GM12891 (cell line): ENCODE measurements at regions not wholly inside any gene's neighbourhood (a gene's known extent, or its start where the extent isn't known, plus 50 kb on each side); places are given as distances from the start of the nearest gene placed in this dataset.
"Not testable (repeated sequence)": the region's sequence is repeated elsewhere in the genome, so short reads cannot be mapped to it uniquely, and the experiment has no call there.

ENCODE experiments used
- DNase-seq: peaks from one replicate; pipeline ENCODE4 v3.0.0; 2011; ENCODE audit warnings: low spot score; ENCODE audit not compliant: insufficient read length
- FAIRE-seq: peaks from 2 replicates; lab custom pipeline; 2011; peaks lifted over from hg19 to GRCh38; lab: Jason Lieb, UNC
- PAX5 ChIP-seq: IDR thresholded peaks from 2 replicates; pipeline ENCODE4 v1.6.1; 2011; ENCODE audit warnings: low read length, moderate library complexity, mild to moderate bottlenecking; ENCODE audit not compliant: insufficient read depth, severe bottlenecking
- POLR2A ChIP-seq: IDR thresholded peaks from 2 replicates; pipeline ENCODE4 v1.6.1; 2011; ENCODE audit warnings: low read depth, low read length, control low read depth
- POLR2AphosphoS5 ChIP-seq: IDR thresholded peaks from 2 replicates; pipeline ENCODE4 v1.6.1; 2011; ENCODE audit warnings: low read depth, low read length, control low read depth
- POU2F2 ChIP-seq: IDR thresholded peaks from 2 replicates; pipeline ENCODE4 v1.6.1; 2011; ENCODE audit warnings: low read depth, mild to moderate bottlenecking, control low read depth, low read length, moderate library complexity
- SPI1 ChIP-seq: IDR thresholded peaks from 2 replicates; pipeline ENCODE4 v1.6.1; 2011; ENCODE audit warnings: low read depth, low read length, control low read depth
- TAF1 ChIP-seq: IDR thresholded peaks from 2 replicates; pipeline ENCODE4 v1.6.1; 2011; ENCODE audit warnings: low read depth, low read length, control low read depth

DNA sequence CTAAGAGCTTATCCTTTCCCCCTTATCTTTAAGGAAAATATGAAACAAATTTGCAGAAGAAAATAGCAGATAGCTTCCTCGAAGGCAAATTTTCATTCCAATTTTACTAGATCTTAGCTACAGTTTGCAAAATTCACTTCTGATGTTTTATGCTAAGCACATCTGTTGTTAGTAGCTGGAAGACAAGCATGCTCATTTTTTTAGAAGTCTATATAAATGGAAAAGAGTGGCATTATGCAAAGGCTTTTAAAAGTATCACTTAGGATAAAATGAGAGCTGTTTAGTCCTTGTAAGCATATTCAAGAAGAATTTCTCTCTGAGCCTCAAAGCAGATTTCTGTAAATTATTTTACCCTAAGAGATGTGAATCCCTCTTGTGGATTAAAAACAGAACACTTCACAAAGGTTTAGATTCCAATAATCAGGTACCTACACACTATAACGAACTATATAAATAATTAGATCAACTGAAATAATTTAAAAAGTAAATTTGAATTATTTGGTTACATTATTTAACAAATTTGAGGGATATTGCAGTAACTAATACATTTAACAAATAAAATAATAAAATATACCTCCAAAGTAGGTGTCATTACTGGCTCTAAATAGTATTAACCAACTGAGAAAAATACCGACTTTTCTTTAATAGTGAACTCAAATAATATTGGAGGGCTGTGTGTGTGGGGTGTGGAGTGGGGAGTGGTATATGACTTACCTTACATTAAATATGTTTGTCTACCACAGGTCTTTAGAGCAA is 307.1 kb downstream of the SEMA3D start:
- DNase-seq (no peak), FAIRE-seq (no peak)
- TF ChIP-seq POU2F2 (no peak), POLR2AphosphoS5 (no peak), PAX5 (no peak), POLR2A (no peak), SPI1 (no peak), TAF1 (no peak)

DNA sequence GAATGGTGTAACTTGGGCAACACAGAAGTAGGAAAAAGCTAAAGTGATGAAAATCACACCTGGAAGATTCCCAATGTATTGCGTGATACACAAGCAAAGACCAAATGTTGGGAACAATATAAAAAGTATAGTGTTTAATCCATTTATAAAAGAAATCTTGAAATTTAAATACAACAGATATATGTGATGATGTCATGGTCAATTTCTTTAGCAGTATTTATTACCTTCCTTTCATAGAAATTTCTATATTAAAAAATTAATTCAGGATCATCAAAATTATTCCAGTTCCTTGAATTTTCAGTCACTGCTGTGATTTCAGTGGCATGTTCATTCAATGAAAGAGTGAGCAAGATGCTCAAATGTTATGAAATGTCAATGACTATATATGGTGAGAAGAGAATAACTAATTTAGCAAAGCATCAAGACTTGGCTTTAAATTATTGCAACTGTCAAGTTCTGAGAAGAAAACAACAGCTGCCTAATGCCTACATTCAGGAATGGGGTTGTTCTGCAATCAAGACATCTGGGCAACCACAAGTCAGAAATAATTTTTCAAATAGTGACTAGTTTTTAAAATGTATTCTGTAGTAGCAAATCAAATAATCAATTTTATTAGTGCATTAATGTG is 308.8 kb downstream of the SEMA3D start:
- no peak for TF ChIP-seq TAF1
- TF ChIP-seq POLR2A = no peak
- TF ChIP-seq POU2F2 = no peak
- TF ChIP-seq POLR2AphosphoS5 = no peak
- no peak for TF ChIP-seq SPI1
- TF ChIP-seq PAX5 = no peak
- DNase-seq = no peak
- FAIRE-seq = no peak

DNA sequence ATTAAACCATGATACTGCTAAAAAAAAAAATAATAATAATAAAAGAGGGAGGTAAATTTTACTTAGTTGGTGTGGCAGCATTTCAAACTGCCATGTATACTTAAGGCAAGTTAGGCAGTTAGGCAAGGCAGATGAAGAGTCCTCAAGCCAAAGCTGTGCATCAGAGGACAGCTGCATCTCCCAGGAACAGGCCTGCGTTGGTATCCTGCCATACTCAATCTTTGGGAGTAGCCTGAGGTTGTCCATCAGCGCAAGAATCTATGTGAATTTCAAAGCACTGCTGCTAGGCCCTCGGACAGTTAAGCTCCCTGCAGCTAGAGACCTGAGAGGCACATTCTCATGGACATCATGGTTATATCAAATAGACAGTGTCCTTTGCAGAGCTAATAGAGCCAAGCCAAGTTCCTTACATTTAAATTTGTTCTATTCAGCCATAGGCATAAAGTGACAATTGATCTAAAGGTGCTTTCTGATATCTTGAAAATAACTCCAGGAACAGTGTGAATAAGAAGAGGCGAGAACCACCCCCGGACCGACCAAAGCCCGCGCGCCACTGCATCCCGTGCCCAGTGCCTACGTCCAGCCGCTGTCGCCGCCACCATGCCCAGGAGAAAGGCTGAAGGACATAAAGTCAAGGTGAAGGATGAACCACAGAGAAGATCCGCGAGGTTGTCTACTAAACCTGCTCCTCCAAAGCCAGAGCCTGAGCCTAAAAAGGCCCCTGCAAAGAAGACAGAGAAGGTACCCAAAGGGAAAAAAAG is 310.6 kb downstream of the SEMA3D start:
- TF ChIP-seq POU2F2 (no peak), SPI1 (no peak), POLR2A (no peak), POLR2AphosphoS5 (no peak), PAX5 (no peak), TAF1 (no peak)
- FAIRE-seq = no peak
- DNase-seq = no peak

DNA sequence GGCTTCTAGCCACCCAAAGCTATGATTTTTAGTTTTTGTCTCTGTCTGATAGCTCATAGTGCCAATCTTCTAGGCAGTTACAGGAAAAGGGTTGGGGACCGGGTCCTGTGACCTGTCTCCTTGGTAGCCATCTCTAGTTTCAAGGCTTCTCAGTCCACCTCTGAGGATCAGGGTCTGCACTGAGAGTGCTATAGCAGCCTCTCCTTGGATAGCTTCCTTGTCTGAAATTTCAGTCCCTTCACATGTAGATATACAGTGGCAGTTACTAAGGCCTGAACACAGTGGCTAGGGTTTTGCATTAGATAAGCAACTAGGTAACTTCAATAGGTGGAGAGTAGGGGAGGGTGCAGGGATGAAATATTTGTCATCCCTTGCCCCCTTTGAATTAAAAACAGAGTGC is 321.3 kb downstream of the SEMA3D start:
- FAIRE-seq (no peak), DNase-seq (no peak)
- TF ChIP-seq POLR2AphosphoS5 = no peak

- TF ChIP-seq SPI1 = no peak
- TF ChIP-seq POLR2AphosphoS5 = no peak
- no peak for TF ChIP-seq POLR2A
- no peak for TF ChIP-seq PAX5
- no peak for TF ChIP-seq POU2F2
- no peak for TF ChIP-seq TAF1
- FAIRE-seq = no peak
These were observed 329.5 kb downstream of the SEMA3D start for GRCh38 chr7:84857336-84857735.

DNA sequence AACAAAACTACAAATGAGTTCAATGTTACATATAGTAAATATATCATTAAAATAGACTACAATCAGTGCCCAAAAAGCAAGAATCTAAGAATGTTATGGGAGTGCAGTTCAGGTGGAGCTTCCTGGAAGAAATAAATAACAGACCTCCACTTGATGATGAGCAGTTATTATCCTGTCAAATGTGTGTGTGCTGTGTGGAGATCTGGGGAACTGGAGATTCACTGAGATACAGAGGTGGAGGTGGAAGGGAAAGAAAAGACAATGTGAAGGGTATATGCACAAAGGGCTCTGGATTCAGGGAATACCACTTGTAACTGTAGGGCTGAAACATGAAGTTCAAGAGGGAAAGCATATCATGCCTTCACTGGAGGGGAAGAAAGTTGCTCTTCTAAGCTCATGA is 331.1 kb downstream of the SEMA3D start:
- TF ChIP-seq PAX5 = no peak
- TF ChIP-seq POLR2A = no peak
- TF ChIP-seq POU2F2 = no peak
- TF ChIP-seq SPI1 = no peak
- no peak for TF ChIP-seq POLR2AphosphoS5
- TF ChIP-seq TAF1 = no peak
- FAIRE-seq (no peak), DNase-seq (no peak)

More at GRCh38 chr7:84857336-84857735, 329.5 kb downstream of the SEMA3D start:
- DNase-seq = no peak

DNA sequence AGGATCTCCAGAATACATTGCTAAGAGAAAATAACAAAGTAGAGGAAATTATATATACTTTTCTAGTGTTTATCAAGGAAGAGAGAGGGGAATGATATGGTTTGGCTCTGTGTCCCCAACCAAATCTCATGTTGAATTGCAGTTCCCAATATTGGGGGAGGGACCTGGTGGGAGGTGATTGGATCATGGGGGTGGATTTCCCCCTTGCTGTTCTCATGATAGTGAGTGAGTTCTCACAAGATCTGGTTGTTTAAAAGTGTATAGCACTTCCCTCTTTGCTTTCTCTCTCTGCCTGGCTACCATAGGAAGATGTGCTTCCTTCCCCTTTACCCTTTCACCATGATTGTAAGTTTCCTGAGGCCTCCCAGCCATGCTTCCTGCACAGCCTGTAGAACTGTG is 337.9 kb downstream of the SEMA3D start:
- not testable (repeated sequence) for DNase-seq, FAIRE-seq

DNA sequence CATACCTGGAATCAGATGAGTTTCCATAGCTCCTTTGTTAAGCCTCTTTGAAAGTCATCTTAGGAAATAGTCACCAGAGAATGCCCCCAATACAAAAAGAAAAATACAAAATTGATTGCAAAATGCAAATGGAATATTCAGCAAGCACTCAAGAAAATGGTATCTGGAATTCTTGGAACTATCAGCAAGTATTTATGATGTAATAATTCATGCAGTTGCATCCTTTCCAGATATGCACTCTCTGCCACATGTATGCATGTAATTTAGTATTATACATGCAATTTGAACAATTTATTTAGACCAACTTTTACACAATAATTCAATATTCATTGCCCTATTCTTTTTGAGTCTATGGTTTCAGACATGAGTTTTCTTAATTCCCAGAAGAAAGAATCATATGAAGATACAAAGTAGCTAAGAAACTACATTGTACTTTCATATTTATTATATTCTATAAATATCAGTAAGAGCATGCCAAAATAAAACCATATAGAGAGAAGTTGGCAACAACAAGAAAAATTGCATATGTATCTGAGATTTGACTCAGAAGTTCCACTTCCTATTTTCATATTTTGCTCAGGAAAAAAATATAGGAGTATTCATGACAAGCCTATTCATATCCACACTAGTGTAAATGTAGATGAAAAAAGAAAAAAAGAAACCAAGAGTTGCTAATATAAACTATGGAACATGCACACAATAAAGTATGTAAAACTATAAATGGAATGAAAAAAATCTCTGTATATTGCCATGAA is 338.5 kb downstream of the SEMA3D start:
- FAIRE-seq = no peak
- TF ChIP-seq TAF1 (no peak), SPI1 (peak; percentile 45; the same call in 1 of the 2 replicates), POLR2AphosphoS5 (no peak)
- no peak for DNase-seq

- no peak for TF ChIP-seq SPI1
- no peak for TF ChIP-seq POLR2AphosphoS5
- no peak for TF ChIP-seq POLR2A
- no peak for TF ChIP-seq TAF1
- no peak for TF ChIP-seq POU2F2
- TF ChIP-seq PAX5 = no peak
- FAIRE-seq = no peak
- no peak for DNase-seq
These were observed 339.1 kb downstream of the SEMA3D start for GRCh38 chr7:84847790-84848189.

GRCh38 chr7:84847038-84847437 is 339.8 kb downstream of the SEMA3D start:
- DNase-seq = no peak
- TF ChIP-seq POLR2A = no peak
- TF ChIP-seq POLR2AphosphoS5 = no peak
- no peak for TF ChIP-seq PAX5
- TF ChIP-seq TAF1 = no peak
- no peak for TF ChIP-seq SPI1
- TF ChIP-seq POU2F2 = no peak
- FAIRE-seq = no peak
